Type B pancreatic cell (in vitro differentiated cells): ENCODE measurements at regions not wholly inside any gene's neighbourhood (a gene's known extent, or its start where the extent isn't known, plus 50 kb on each side); places are given as distances from the start of the nearest gene placed in this dataset.

ENCODE experiments used
- DNase-seq: peaks from one replicate; pipeline ENCODE4 v3.0.0; 2021; ENCODE audit warnings: mixed read lengths; ENCODE audit not compliant: unreplicated experiment; ENCODE audit errors: extremely low spot score
- H3K27ac Mint-ChIP-seq: 2 replicates; pipeline ENCODE4 v1.8.0; 2021; ENCODE audit warnings: mild to moderate bottlenecking, mixed read lengths
- H3K27me3 Mint-ChIP-seq: 2 replicates; pipeline ENCODE4 v1.8.0; 2021; ENCODE audit warnings: mixed read lengths
- H3K36me3 Mint-ChIP-seq: 2 replicates; pipeline ENCODE4 v1.8.0; 2021; ENCODE audit warnings: mixed read lengths
- H3K4me1 Mint-ChIP-seq: one replicate; pipeline ENCODE4 v1.8.0; 2021; ENCODE audit warnings: mixed read lengths; ENCODE audit not compliant: unreplicated experiment
- H3K4me3 Mint-ChIP-seq: 2 replicates; pipeline ENCODE4 v1.8.0; 2021; ENCODE audit warnings: mild to moderate bottlenecking, mixed read lengths
- H3K9me3 Mint-ChIP-seq: 2 replicates; pipeline ENCODE4 v1.8.0; 2021; ENCODE audit warnings: mixed read lengths
- CTCF ChIP-seq: fragments of 200-600 bp; sonication (generic); conservative IDR thresholded peaks from 2 replicates; pipeline ENCODE4 v1.5.0; 2021; ENCODE audit warnings: antibody characterized with exemption, mild to moderate bottlenecking

DNA sequence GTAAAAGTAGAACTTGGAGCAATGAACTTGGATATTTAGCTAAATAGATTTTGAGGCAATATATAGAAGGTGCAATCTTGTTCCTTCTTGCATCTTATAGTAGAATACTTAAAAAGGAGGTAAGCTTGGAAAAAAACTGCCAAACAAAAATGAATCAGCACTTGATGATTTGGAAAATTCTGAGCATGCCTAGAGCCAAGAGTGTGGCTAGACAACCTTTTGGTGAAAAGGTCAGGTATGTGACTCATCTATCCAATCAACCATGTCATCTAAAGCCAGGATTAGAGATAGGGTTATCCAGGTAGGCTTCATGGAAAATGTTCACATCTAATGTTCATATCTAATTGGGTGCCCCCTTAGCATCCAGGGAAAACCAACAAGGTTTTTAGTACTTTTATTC is 515.0 kb downstream of the COL11A1 start:
- H3K36me3 Mint-ChIP-seq, result no peaks in the 10 kb centered on the region
- no peak overlapping the region for H3K4me3 Mint-ChIP-seq
- H3K4me1 Mint-ChIP-seq, result no peaks in the 10 kb centered on the region
- DNase-seq, result no peak
- H3K27me3 Mint-ChIP-seq, result no peaks in the 10 kb centered on the region
- H3K9me3 Mint-ChIP-seq, result no peaks in the 10 kb centered on the region
- TF ChIP-seq CTCF, result no peak
- no peak overlapping the region for H3K27ac Mint-ChIP-seq

DNA sequence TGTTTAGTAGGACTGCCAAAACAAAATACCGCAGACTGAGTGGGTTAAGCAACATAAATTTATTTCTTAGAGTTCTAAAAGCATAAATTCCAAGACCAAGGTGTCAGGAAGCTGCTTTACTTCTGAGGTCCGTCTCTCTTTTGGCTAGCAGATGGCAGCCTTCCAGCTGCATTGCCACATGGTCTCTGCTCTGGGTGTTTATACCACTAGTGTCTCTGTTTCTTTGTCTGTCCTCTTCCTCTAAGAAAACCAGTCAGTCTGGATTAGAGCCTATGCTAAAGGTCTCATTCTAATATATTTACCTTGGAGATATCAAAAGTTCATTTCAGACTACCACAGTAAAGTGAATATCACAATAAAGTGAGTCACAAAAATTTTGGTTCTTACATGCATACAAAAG is 519.8 kb downstream of the COL11A1 start:
- Mint-ChIP-seq H3K27ac (no peak overlapping the region), H3K27me3 (no peaks in the 10 kb centered on the region), H3K9me3 (no peaks in the 10 kb centered on the region), H3K4me3 (no peak overlapping the region), H3K36me3 (no peaks in the 10 kb centered on the region), H3K4me1 (no peaks in the 10 kb centered on the region)
- DNase-seq, result no peak
- TF ChIP-seq CTCF, result no peak

DNA sequence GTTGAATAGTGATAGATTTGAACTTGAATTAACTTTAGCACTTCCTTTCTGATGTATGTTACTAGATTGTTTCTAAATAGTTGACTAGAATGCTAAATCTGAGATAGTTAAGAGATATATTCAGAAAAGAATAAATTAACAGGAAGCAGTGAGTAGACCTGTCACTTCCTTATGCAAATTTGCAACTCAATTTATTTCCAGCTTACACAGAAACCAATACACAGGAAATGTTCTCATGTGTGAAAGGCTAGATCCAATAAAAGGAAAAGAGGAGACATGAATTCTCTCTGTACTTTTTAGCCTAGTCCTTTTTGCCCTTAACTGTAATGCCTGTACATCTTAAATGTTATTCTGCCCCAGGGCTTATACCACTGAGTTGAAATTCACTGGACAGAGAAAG is 522.3 kb downstream of the COL11A1 start:
- DNase-seq, result no peak
- Mint-ChIP-seq H3K36me3 (no peaks in the 10 kb centered on the region), H3K4me1 (no peaks in the 10 kb centered on the region), H3K27ac (no peak overlapping the region), H3K27me3 (no peaks in the 10 kb centered on the region), H3K9me3 (no peaks in the 10 kb centered on the region), H3K4me3 (no peak overlapping the region)
- no peak for TF ChIP-seq CTCF

DNA sequence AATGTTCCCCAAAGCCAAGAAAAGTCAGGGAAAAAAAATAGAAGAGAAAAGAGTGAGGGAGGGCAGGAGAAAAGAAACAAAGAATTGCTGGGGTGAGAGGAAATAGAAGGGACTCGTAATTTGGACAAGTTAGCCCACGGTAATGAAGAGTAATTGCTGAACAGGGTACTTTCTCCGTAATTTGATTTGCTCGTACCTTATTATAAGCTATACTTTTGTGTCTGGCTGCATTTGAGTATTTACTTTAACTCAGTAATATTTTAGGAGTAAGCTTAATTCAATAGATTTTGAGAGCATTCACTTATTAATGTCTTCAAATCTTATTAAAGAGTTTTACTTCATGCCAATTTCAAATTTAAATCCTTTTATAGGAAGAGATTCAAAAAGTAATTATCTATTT is 527.5 kb downstream of the COL11A1 start:
- Mint-ChIP-seq H3K9me3 (no peaks in the 10 kb centered on the region), H3K4me1 (no peaks in the 10 kb centered on the region), H3K4me3 (no peak overlapping the region), H3K27me3 (no peaks in the 10 kb centered on the region), H3K36me3 (no peaks in the 10 kb centered on the region), H3K27ac (no peak overlapping the region)
- TF ChIP-seq CTCF, result no peak
- DNase-seq, result no peak

GRCh38 chr1:102578804-102579203 is 529.5 kb downstream of the COL11A1 start:
- Mint-ChIP-seq H3K9me3 (no peaks in the 10 kb centered on the region), H3K36me3 (no peaks in the 10 kb centered on the region), H3K4me3 (no peak overlapping the region), H3K4me1 (no peaks in the 10 kb centered on the region), H3K27ac (no peak overlapping the region), H3K27me3 (no peaks in the 10 kb centered on the region)
- DNase-seq, result no peak
- TF ChIP-seq CTCF, result no peak

- Mint-ChIP-seq H3K36me3 (no peaks in the 10 kb centered on the region), H3K4me3 (no peak overlapping the region), H3K9me3 (no peaks in the 10 kb centered on the region), H3K4me1 (no peaks in the 10 kb centered on the region), H3K27me3 (no peaks in the 10 kb centered on the region), H3K27ac (no peak overlapping the region)
- no peak for TF ChIP-seq CTCF
- DNase-seq, result no peak
Observed at GRCh38 chr1:102572637-102573036, 535.7 kb downstream of the COL11A1 start.
